ENCODE measurements at regions not wholly inside any gene's neighbourhood (a gene's known extent, or its start where the extent isn't known, plus 50 kb on each side); places are given as distances from the start of the nearest gene placed in this dataset.

DNA sequence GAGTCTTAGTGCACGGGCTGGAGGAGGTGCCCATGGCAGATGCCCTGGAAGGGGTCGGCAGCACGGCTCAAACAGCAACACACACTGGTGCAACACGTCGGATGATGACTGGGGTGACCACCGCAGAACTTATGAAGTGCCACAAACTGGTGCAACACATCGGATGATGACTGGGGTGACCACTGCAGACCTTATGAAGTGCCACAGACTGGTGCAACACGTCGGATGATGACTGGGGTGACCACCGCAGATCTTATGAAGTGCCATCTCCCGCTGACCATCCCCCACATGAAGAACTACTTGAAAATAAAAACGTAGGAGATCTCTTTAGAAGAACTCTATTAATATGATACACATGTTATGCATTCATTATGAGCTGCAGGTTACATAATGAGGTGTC is 218.3 kb downstream of the TBXT start:
- TF ChIP-seq, protein P1, sequence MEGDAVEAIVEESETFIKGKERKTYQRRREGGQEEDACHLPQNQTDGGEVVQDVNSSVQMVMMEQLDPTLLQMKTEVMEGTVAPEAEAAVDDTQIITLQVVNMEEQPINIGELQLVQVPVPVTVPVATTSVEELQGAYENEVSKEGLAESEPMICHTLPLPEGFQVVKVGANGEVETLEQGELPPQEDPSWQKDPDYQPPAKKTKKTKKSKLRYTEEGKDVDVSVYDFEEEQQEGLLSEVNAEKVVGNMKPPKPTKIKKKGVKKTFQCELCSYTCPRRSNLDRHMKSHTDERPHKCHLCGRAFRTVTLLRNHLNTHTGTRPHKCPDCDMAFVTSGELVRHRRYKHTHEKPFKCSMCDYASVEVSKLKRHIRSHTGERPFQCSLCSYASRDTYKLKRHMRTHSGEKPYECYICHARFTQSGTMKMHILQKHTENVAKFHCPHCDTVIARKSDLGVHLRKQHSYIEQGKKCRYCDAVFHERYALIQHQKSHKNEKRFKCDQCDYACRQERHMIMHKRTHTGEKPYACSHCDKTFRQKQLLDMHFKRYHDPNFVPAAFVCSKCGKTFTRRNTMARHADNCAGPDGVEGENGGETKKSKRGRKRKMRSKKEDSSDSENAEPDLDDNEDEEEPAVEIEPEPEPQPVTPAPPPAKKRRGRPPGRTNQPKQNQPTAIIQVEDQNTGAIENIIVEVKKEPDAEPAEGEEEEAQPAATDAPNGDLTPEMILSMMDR (IDR thresholded peaks at IDR 0.05) = no peak
- TF ChIP-seq EZH2 (IDR thresholded peaks at IDR 0.05; ENCODE audit: borderline replicate concordance, insufficient read depth, low read depth, low read length, poor library complexity, severe bottlenecking) = no peak

Measured in B cell (primary cell).